Tibial nerve (tissue), 4 donors: ENCODE measurements at regions not wholly inside any gene's neighbourhood (a gene's known extent, or its start where the extent isn't known, plus 50 kb on each side); places are given as distances from the start of the nearest gene placed in this dataset.

ENCODE experiments used
- CTCF ChIP-seq, 5 experiments: fragments of 200-600 bp in 3 of 5; fragments of 450-650 bp in 2 of 5; sonication (generic) in 3 of 5; IDR thresholded peaks; one replicate each; pipeline ENCODE4 v1.5.1; 2016 to 2019; ENCODE audit warnings: antibody characterized with exemption in 5 of 5, mild to moderate bottlenecking in 3 of 5, moderate library complexity in 2 of 5
- EP300 ChIP-seq, 2 donors: sonication (generic); formaldehyde crosslinking; IDR thresholded peaks; one replicate each; pipeline ENCODE4 v1.6.1; 2017; ENCODE audit warnings: antibody characterized with exemption in 2 of 2, mild to moderate bottlenecking in 1 of 2
- POLR2A ChIP-seq, 2 donors: fragments of 450-650 bp; IDR thresholded peaks; one replicate each; pipeline ENCODE4 v1.6.1; 2017; ENCODE audit warnings: antibody characterized with exemption in 2 of 2, mild to moderate bottlenecking in 2 of 2, moderate library complexity in 2 of 2

GRCh38 chr1:213908521-213908920 lies 79.3 kb upstream of the PROX1 start:
- TF ChIP-seq POLR2A (IDR thresholded peaks at IDR 0.05) (no peak), CTCF (IDR thresholded peaks at IDR 0.05) (no peak), EP300 (IDR thresholded peaks at IDR 0.05) (no peak)
